K562 (cell line): ENCODE measurements at regions not wholly inside any gene's neighbourhood (a gene's known extent, or its start where the extent isn't known, plus 50 kb on each side); places are given as distances from the start of the nearest gene placed in this dataset.

Experiments used
- ATAC-seq: fragments of 200-7000 bp; cut with Tn5 transposase; 3 replicates; pipeline ENCODE4 v1.9.1; 2020; ENCODE audit warnings: moderate library complexity
- BruUV-seq: library from RNA; stranded (reverse); fragments of 400-500 nt; replicated peaks from 2 replicates; lab custom pipeline; 2021; lab: Mats Ljungman, UMichigan
- CTCF ChIA-PET: fragments of 300-600 bp; formaldehyde crosslinking; extraction: SDS; loops from one replicate; lab custom pipeline; 2021; ENCODE audit warnings: low intra/inter-chr PET ratio; lab: Yijun Ruan, JAX
- POLR2A ChIA-PET: fragments of 300-600, 350-650 bp; sonication (Branson Sonifier 250); formaldehyde crosslinking; extraction: SDS; loops from one replicate; lab custom pipeline; 2021; ENCODE audit warnings: antibody characterized with exemption, inconsistent platforms; lab: Yijun Ruan, JAX
- DNase-seq, 4 experiments: peaks; one replicate each; pipeline versions ENCODE4 v3.0.0 to v3.0.0-alpha.2; 2011 to 2018; ENCODE audit warnings: low spot score in 3 of 4, mixed read lengths in 3 of 4; ENCODE audit errors: extremely low read depth in 1 of 4
- FAIRE-seq: peaks from 2 replicates; lab custom pipeline; 2011; peaks lifted over from hg19 to GRCh38; lab: Jason Lieb, UNC
- H2AFZ ChIP-seq: 2 replicates; pipeline ENCODE4 v1.6.0; 2011; ENCODE audit warnings: low read depth, low read length, control low read depth, inconsistent platforms
- H3K27ac ChIP-seq: fragments of 200-600 bp; 3 replicates; pipeline ENCODE4 v1.8.0; 2011; ENCODE audit warnings: low read depth, mild to moderate bottlenecking, control low read depth, inconsistent platforms, low read length, moderate library complexity, mixed read lengths; ENCODE audit errors: extremely low read depth
- H3K27me3 ChIP-seq, 2 experiments: fragments of 300-600 bp in 1 of 2; 2 replicates in 1 of 2; 3 replicates in 1 of 2; pipeline versions ENCODE4 v1.6.0 to v1.8.0; 2011; ENCODE audit warnings: inconsistent platforms in 2 of 2, low read length in 2 of 2, mild to moderate bottlenecking in 1 of 2, mixed read lengths in 1 of 2, moderate library complexity in 1 of 2; ENCODE audit not compliant: control insufficient read depth in 2 of 2, insufficient read depth in 2 of 2
- H3K36me3 ChIP-seq: fragments of 300-600 bp; 3 replicates; pipeline ENCODE4 v1.8.0; 2011; ENCODE audit warnings: mild to moderate bottlenecking, low read length, inconsistent platforms; ENCODE audit not compliant: control insufficient read depth, insufficient read depth
- H3K4me1 ChIP-seq, 2 experiments: fragments of 200-600 bp in 1 of 2; replicated peaks in 1 of 2; 2 replicates in 1 of 2; 3 replicates in 1 of 2; pipeline versions ENCODE4 v1.5.1 to v1.8.0; 2011; ENCODE audit warnings: inconsistent platforms in 2 of 2, low read length in 2 of 2, mild to moderate bottlenecking in 1 of 2, mixed read lengths in 1 of 2, moderate library complexity in 1 of 2; ENCODE audit not compliant: control insufficient read depth in 2 of 2, insufficient read depth in 2 of 2
- H3K4me2 ChIP-seq: 2 replicates; pipeline ENCODE4 v1.6.1; 2011; ENCODE audit warnings: low read length, control low read depth, inconsistent platforms, mixed read lengths; ENCODE audit not compliant: insufficient read depth
- H3K4me3 ChIP-seq: fragments of 200-600 bp; sonication (generic), shearing (Covaris generic); 2 replicates; pipeline ENCODE4 v1.5.1; 2016; ENCODE audit warnings: control low read depth, inconsistent platforms
- H3K79me2 ChIP-seq: fragments of 200-600 bp; 3 replicates; pipeline ENCODE4 v1.8.0; 2011; ENCODE audit warnings: low read length, inconsistent platforms; ENCODE audit not compliant: control insufficient read depth, insufficient read depth
- H3K9ac ChIP-seq, 2 experiments: 2 replicates each; pipeline versions ENCODE4 v1.6.0 to v1.6.1; 2011; ENCODE audit warnings: low read depth in 2 of 2, low read length in 2 of 2, control low read depth in 1 of 2, inconsistent platforms in 1 of 2, mild to moderate bottlenecking in 1 of 2, mixed read lengths in 1 of 2; ENCODE audit not compliant: insufficient read depth in 1 of 2
- H3K9me1 ChIP-seq: one replicate; pipeline ENCODE4 v1.6.0; 2011; ENCODE audit warnings: inconsistent platforms, mild to moderate bottlenecking, low read length, moderate library complexity; ENCODE audit not compliant: control insufficient read depth, insufficient read depth
- H3K9me3 ChIP-seq: replicated peaks from 2 replicates; pipeline ENCODE4 v1.5.1; 2011; ENCODE audit warnings: low read depth, low read length, inconsistent platforms; ENCODE audit not compliant: control insufficient read depth, insufficient read depth
- H4K20me1 ChIP-seq: replicated peaks from 2 replicates; pipeline ENCODE4 v1.6.1; 2011; ENCODE audit warnings: low read length, inconsistent platforms, mixed read lengths; ENCODE audit not compliant: control insufficient read depth, insufficient read depth
- CSDE1 ChIP-seq, 2 experiments: fragments of 450-650 bp; IDR thresholded peaks; 2 replicates each; pipeline ENCODE4 v1.6.1; 2016; ENCODE audit warnings: mild to moderate bottlenecking in 1 of 2
- NCOA2 ChIP-seq, 2 experiments: fragments of 450-650 bp; IDR thresholded peaks; 2 replicates each; pipeline ENCODE4 v1.6.1; 2018; ENCODE audit warnings: mild to moderate bottlenecking in 2 of 2, moderate library complexity in 1 of 2; ENCODE audit not compliant: partially characterized antibody in 2 of 2
- SIN3B ChIP-seq: fragments of 450-650 bp; IDR thresholded peaks from 2 replicates; pipeline ENCODE4 v1.6.1; 2017; ENCODE audit warnings: low read depth, mild to moderate bottlenecking, moderate library complexity
- SNRNP70 ChIP-seq: fragments of 200-400 bp; formaldehyde crosslinking; optimal IDR thresholded peaks from 2 replicates; pipeline ENCODE3; 2017; ENCODE audit warnings: low read depth, low read length
- ZNF174 ChIP-seq: fragments of 250-450 bp; sonication (Bioruptor Pico); IDR thresholded peaks from 2 replicates; pipeline ENCODE4 v1.4.0; 2020; ENCODE audit warnings: mild to moderate bottlenecking
- WGBS: fragments of 100-300 bp; shearing (Covaris generic); methylation state at CpG from one replicate; pipeline ENCODE4 v1.1.6; 2016; ENCODE audit warnings: low coverage, mixed read lengths; ENCODE audit not compliant: insufficient coverage; ENCODE audit errors: missing lambda C conversion rate; 5-methylcytosine and 5-hydroxymethylcytosine counted together
- in situ Hi-C: fragments of 300-500 bp; cut with MboI; formaldehyde crosslinking; loops from 4 replicates; pipeline ENCODE4 v1.15.0; 2018; ENCODE audit warnings: inconsistent platforms, mixed read lengths
- intact Hi-C: fragments of 100-400 bp; cut with micrococcal nuclease; formaldehyde crosslinking; loops from 2 replicates; pipeline ENCODE4 v1.14.2; 2022
- TF ChIP-seq, protein P1 (sequence below): sonication (generic); formaldehyde crosslinking; IDR thresholded peaks from 2 replicates; pipeline ENCODE4 v1.8.1; 2023; ENCODE audit warnings: mild to moderate bottlenecking, missing genetic modification reagents

DNA sequence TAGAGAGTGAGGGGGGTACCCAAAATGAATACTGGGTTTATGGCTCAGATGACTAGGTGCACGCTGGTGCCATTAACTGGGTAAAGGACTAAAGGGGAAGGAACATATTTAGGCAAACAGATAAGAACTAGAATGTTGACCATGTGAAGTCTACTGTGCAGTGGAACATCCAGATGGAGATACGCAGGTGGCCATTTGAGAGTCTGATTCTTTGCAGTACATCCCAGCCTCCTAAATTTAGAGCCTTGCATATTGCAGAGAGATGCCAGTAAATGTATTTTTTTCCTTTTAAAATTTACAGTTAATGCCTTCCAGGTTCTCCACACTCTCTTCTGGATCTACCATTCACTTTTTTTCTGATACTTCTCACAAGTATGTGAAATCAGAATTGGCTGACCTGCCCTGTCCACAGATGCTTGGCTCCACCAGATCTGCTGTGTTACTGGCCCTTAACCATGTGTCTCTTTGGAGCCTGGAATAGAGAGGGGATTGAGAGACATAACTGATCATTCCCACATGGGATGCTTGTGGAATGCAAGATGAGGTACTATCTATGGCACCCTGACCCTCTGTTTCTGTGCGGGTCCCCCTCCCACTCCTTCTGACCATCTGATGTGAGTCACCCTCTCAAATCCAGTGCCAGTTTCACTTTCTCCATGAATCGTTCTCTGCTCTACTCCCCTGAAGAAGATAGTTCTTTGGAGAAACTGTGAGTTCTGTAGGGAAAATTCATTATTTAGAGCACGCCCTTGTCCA lies 77.0 kb upstream of the NCAM1 start (continued):
- TF ChIP-seq SNRNP70 (no peak), CSDE1 (IDR thresholded peaks at IDR 0.05) (no peak)
- TF ChIP-seq, protein P1, sequence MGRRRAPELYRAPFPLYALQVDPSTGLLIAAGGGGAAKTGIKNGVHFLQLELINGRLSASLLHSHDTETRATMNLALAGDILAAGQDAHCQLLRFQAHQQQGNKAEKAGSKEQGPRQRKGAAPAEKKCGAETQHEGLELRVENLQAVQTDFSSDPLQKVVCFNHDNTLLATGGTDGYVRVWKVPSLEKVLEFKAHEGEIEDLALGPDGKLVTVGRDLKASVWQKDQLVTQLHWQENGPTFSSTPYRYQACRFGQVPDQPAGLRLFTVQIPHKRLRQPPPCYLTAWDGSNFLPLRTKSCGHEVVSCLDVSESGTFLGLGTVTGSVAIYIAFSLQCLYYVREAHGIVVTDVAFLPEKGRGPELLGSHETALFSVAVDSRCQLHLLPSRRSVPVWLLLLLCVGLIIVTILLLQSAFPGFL = no peak

DNA sequence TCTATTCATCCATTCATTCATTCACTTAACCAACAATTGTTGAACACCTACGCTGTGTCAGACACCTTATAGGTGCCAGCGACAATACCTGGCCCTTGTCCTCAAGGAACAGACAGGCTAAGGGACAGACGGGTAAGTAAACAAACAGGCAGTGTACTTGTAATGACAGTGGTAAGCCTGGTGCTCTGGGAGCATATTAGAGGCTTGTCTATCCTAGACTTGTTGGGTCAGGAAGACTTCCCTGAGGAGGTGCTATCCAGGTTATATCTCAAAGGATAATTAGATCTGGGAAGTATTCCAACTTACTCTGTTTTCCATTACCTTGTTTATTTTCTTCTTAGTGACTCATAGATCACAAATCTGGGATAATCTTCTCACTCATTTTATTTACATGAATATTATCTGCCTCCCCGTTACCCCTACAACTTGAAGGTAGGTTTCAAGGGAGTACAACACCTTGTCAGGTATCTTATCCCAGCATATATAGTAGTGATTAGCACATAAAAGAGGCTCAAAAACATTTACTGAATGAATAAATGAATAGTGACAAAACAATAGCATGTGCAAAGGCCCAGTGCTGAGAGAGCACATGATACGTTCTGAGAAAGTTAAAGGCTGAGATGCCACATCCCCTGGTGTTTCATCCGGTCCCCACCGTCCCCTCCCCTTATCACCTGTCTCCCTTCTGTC lies 75.3 kb upstream of the NCAM1 start:
- no peaks in the 10 kb centered on the region for H3K36me3 ChIP-seq
- H2AFZ ChIP-seq = no peak overlapping the region
- in situ Hi-C loops (no loop called here), intact Hi-C loops (no loop called here)
- H3K27ac ChIP-seq = no peak overlapping the region
- no peak for DNase-seq
- TF ChIP-seq NCOA2 (IDR thresholded peaks at IDR 0.05; ENCODE audit: partially characterized antibody in 2 of 2) (no peak), ZNF174 (CRISPR knock-in tag) (no peak), SIN3B (no peak)
- H3K27me3 ChIP-seq = no peaks in the 10 kb centered on the region
- H3K9me1 ChIP-seq = no peaks in the 10 kb centered on the region
- no peak for FAIRE-seq
- no peaks in the 10 kb centered on the region for H4K20me1 ChIP-seq
- H3K9ac ChIP-seq = no peak overlapping the region
- 0% methylated on average over 7 of the region's 7 CpGs for WGBS
- POLR2A ChIA-PET = no interaction called here
- H3K4me3 ChIP-seq = no peak overlapping the region
- no peaks in the 10 kb centered on the region for H3K9me3 ChIP-seq
- CTCF ChIA-PET = no interaction called here
- ATAC-seq = no peak
- no peak overlapping the region for H3K4me2 ChIP-seq
- no TSS peak for BruUV-seq
- no peaks in the 10 kb centered on the region for H3K79me2 ChIP-seq
- H3K4me1 ChIP-seq = peaks cover 0 to 3% of the 10 kb centered on the region in 2 experiments; a peak in 1 of 5 replicates
